ENCODE measurements at regions not wholly inside any gene's neighbourhood (a gene's known extent, or its start where the extent isn't known, plus 50 kb on each side); places are given as distances from the start of the nearest gene placed in this dataset.
"Not testable (repeated sequence)": the region's sequence is repeated elsewhere in the genome, so short reads cannot be mapped to it uniquely, and the experiment has no call there.

DNA sequence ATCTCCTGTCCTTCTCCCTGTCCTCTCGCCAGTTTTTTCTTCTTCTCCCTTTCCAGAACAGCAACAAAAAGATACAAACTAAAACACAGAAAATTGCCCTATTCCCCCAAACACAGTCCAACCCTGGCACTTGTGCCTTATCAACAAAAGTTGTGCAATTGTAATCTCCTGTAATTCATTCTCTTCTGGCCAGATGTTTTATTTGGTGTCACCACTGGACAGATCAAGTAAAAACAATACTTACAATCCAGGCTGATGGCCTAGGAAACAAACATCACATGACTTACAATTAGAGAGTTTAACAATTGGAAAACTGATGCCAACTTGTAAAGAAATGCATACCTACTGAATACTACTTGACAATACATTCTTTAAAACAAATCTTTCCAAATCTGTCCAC is 231.6 kb downstream of the ETV1 start:
- H3K36me3 ChIP-seq (ENCODE audit: control insufficient read depth in 4 of 4, insufficient read depth in 3 of 4, low read depth in 1 of 4, low read length in 3 of 4): no peaks in the 10 kb centered on the region
- H3K9ac ChIP-seq (ENCODE audit: low read depth in 1 of 2, low read length in 2 of 2): no peak overlapping the region
- WGBS: 71% methylated on average over 1 of the region's 1 CpG
- no peaks in the 10 kb centered on the region for H3K4me1 ChIP-seq (ENCODE audit: control insufficient read depth in 4 of 4, insufficient read depth in 4 of 4, low read length in 3 of 4)
- no peaks in the 10 kb centered on the region for H3K27me3 ChIP-seq (ENCODE audit: control insufficient read depth in 4 of 4, insufficient read depth in 4 of 4, low read length in 3 of 4)
- no peak for DNase-seq (ENCODE audit: low spot score)
- no peak overlapping the region for H3K4me3 ChIP-seq (ENCODE audit: low read depth in 1 of 3, low read length in 3 of 3)
- TF ChIP-seq TAF1 (conservative IDR thresholded peaks at IDR 0.05): no peak
- TF ChIP-seq, protein P1, sequence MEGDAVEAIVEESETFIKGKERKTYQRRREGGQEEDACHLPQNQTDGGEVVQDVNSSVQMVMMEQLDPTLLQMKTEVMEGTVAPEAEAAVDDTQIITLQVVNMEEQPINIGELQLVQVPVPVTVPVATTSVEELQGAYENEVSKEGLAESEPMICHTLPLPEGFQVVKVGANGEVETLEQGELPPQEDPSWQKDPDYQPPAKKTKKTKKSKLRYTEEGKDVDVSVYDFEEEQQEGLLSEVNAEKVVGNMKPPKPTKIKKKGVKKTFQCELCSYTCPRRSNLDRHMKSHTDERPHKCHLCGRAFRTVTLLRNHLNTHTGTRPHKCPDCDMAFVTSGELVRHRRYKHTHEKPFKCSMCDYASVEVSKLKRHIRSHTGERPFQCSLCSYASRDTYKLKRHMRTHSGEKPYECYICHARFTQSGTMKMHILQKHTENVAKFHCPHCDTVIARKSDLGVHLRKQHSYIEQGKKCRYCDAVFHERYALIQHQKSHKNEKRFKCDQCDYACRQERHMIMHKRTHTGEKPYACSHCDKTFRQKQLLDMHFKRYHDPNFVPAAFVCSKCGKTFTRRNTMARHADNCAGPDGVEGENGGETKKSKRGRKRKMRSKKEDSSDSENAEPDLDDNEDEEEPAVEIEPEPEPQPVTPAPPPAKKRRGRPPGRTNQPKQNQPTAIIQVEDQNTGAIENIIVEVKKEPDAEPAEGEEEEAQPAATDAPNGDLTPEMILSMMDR (IDR thresholded peaks at IDR 0.05; ENCODE audit: low read depth, low read length, missing input control): no peak
- TF ChIP-seq SP1 (IDR thresholded peaks at IDR 0.05): no peak
- TF ChIP-seq FOXA1 (IDR thresholded peaks at IDR 0.05): no peak
- no peak for TF ChIP-seq GABPA (IDR thresholded peaks at IDR 0.05 in 1 of 2, conservative IDR thresholded peaks at IDR 0.05 in 1 of 2)
- TF ChIP-seq JUND (IDR thresholded peaks at IDR 0.05): no peak
- H3K9me3 ChIP-seq (ENCODE audit: control insufficient read depth in 4 of 4, low read length in 3 of 4): no peaks in the 10 kb centered on the region
- H3K27ac ChIP-seq (ENCODE audit: low read depth in 1 of 2, low read length in 2 of 2): no peak overlapping the region

DNA sequence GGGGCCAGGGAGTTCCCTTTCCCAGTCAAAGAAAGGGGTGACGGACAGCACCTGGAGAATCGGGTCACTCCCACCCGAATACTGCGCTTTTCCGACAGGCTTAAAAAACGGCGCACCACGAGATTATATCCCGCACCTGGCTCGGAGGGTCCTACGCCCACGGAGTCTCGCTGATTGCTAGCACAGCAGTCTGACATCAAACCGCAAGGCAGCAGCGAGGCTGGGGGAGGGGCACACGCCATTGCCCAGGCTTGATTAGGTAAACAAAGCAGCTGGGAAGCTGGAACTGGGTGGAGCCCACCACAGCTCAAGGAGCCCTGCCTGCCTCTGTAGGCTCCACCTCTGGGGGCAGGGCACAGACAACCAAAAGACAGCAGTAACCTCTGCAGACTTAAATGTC is 223.6 kb downstream of the ETV1 start:
- not testable (repeated sequence) for H3K4me1 ChIP-seq (ENCODE audit: control insufficient read depth in 4 of 4, insufficient read depth in 4 of 4, low read length in 3 of 4); H3K4me3 ChIP-seq (ENCODE audit: low read depth in 1 of 3, low read length in 3 of 3); H3K27ac ChIP-seq (ENCODE audit: low read depth in 1 of 2, low read length in 2 of 2); H3K36me3 ChIP-seq (ENCODE audit: control insufficient read depth in 4 of 4, insufficient read depth in 3 of 4, low read depth in 1 of 4, low read length in 3 of 4); H3K27me3 ChIP-seq (ENCODE audit: control insufficient read depth in 4 of 4, insufficient read depth in 4 of 4, low read length in 3 of 4); H3K9ac ChIP-seq (ENCODE audit: low read depth in 1 of 2, low read length in 2 of 2); DNase-seq (ENCODE audit: low spot score); H3K9me3 ChIP-seq (ENCODE audit: control insufficient read depth in 4 of 4, low read length in 3 of 4)
- WGBS: 93% methylated on average over 16 of the region's 16 CpGs

DNA sequence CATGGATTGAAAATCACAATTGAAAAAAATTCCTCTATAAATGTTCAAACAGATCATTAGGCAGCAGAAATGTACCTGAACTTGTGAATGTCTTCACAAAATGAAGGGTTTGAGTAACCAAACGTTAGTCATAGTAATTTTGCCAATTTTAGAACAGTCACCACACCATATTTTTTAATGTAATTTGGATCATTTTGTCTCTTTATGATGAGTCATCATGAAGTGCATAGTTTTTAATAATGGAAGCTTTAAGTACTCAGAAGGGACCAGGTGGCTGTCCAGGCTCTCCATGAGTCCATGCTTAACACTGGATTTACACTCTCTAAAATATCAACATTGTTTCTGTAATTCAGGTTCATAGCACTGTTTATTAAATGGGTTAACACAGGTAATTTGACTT is 219.2 kb downstream of the ETV1 start:
- WGBS: 31% methylated on average over 1 of the region's 1 CpG
- H3K9ac ChIP-seq (ENCODE audit: low read depth in 1 of 2, low read length in 2 of 2): no peak overlapping the region
- no peak for DNase-seq (ENCODE audit: low spot score)
- no peaks in the 10 kb centered on the region for H3K4me1 ChIP-seq (ENCODE audit: control insufficient read depth in 4 of 4, insufficient read depth in 4 of 4, low read length in 3 of 4)
- TF ChIP-seq FOXA2 (IDR thresholded peaks at IDR 0.05) (no peak), YY1 (IDR thresholded peaks at IDR 0.05) (no peak), FOXA1 (IDR thresholded peaks at IDR 0.05) (no peak), TAF1 (conservative IDR thresholded peaks at IDR 0.05) (no peak), RXRA (IDR thresholded peaks at IDR 0.05) (no peak)
- TF ChIP-seq, protein P2, sequence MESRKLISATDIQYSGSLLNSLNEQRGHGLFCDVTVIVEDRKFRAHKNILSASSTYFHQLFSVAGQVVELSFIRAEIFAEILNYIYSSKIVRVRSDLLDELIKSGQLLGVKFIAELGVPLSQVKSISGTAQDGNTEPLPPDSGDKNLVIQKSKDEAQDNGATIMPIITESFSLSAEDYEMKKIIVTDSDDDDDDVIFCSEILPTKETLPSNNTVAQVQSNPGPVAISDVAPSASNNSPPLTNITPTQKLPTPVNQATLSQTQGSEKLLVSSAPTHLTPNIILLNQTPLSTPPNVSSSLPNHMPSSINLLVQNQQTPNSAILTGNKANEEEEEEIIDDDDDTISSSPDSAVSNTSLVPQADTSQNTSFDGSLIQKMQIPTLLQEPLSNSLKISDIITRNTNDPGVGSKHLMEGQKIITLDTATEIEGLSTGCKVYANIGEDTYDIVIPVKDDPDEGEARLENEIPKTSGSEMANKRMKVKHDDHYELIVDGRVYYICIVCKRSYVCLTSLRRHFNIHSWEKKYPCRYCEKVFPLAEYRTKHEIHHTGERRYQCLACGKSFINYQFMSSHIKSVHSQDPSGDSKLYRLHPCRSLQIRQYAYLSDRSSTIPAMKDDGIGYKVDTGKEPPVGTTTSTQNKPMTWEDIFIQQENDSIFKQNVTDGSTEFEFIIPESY (IDR thresholded peaks at IDR 0.05): no peak
- no peak overlapping the region for H3K27ac ChIP-seq (ENCODE audit: low read depth in 1 of 2, low read length in 2 of 2)
- no peaks in the 10 kb centered on the region for H3K27me3 ChIP-seq (ENCODE audit: control insufficient read depth in 4 of 4, insufficient read depth in 4 of 4, low read length in 3 of 4)
- H3K36me3 ChIP-seq (ENCODE audit: control insufficient read depth in 4 of 4, insufficient read depth in 3 of 4, low read depth in 1 of 4, low read length in 3 of 4): no peaks in the 10 kb centered on the region
- H3K9me3 ChIP-seq (ENCODE audit: control insufficient read depth in 4 of 4, low read length in 3 of 4): no peaks in the 10 kb centered on the region
- H3K4me3 ChIP-seq (ENCODE audit: low read depth in 1 of 3, low read length in 3 of 3): no peak overlapping the region

DNA sequence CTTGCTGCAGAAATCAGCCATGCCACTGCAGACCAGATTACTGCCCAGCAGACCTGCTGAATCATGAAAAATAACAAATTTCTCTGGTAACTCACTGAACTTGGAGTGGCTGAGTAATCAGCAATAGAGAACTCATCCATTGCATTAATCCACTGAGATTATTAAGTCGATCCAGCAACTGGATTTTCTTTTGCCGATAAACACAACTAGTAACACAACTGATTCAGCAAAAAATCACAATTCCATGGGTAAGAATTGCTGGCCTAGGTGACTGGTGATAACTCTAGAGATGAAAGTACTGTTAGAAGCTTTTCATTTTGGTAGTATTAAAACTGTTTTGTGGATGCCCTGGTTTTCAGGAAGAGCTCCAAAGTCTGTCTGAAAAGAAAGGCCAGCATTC is 214.5 kb downstream of the ETV1 start:
- no peaks in the 10 kb centered on the region for H3K4me1 ChIP-seq (ENCODE audit: control insufficient read depth in 4 of 4, insufficient read depth in 4 of 4, low read length in 3 of 4)
- H3K4me3 ChIP-seq (ENCODE audit: low read depth in 1 of 3, low read length in 3 of 3): no peak overlapping the region
- no peaks in the 10 kb centered on the region for H3K27me3 ChIP-seq (ENCODE audit: control insufficient read depth in 4 of 4, insufficient read depth in 4 of 4, low read length in 3 of 4)
- H3K27ac ChIP-seq (ENCODE audit: low read depth in 1 of 2, low read length in 2 of 2): no peak overlapping the region
- H3K36me3 ChIP-seq (ENCODE audit: control insufficient read depth in 4 of 4, insufficient read depth in 3 of 4, low read depth in 1 of 4, low read length in 3 of 4): no peaks in the 10 kb centered on the region
- 94% methylated on average over 2 of the region's 2 CpGs for WGBS
- H3K9me3 ChIP-seq (ENCODE audit: control insufficient read depth in 4 of 4, low read length in 3 of 4): no peaks in the 10 kb centered on the region
- H3K9ac ChIP-seq (ENCODE audit: low read depth in 1 of 2, low read length in 2 of 2): no peak overlapping the region
- DNase-seq (ENCODE audit: low spot score): no peak
- TF ChIP-seq HNF4G (IDR thresholded peaks at IDR 0.05) (no peak), FOXA1 (IDR thresholded peaks at IDR 0.05) (no peak), SP1 (IDR thresholded peaks at IDR 0.05) (no peak), NR2F2 (IDR thresholded peaks at IDR 0.05) (no peak), RAD21 (IDR thresholded peaks at IDR 0.05) (no peak), FOXA2 (IDR thresholded peaks at IDR 0.05) (no peak), TAF1 (conservative IDR thresholded peaks at IDR 0.05) (no peak), HNF4A (conservative IDR thresholded peaks at IDR 0.05) (no peak), GABPA (IDR thresholded peaks at IDR 0.05 in 1 of 2, conservative IDR thresholded peaks at IDR 0.05 in 1 of 2) (no peak), EGR1 (IDR thresholded peaks at IDR 0.05; ENCODE audit: low read depth in 2 of 2) (no peak), RXRA (IDR thresholded peaks at IDR 0.05) (no peak)
- TF ChIP-seq, protein P2 (IDR thresholded peaks at IDR 0.05): no peak
- TF ChIP-seq, protein P3, sequence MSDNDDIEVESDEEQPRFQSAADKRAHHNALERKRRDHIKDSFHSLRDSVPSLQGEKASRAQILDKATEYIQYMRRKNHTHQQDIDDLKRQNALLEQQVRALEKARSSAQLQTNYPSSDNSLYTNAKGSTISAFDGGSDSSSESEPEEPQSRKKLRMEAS (IDR thresholded peaks at IDR 0.05): no peak

All from liver (tissue), 8 donors.